H1 (cell line): ENCODE measurements at regions not wholly inside any gene's neighbourhood (a gene's known extent, or its start where the extent isn't known, plus 50 kb on each side); places are given as distances from the start of the nearest gene placed in this dataset.

ENCODE experiments used
- CTCF ChIP-seq, 3 experiments: IDR thresholded peaks; 1 replicate in 2 of 3; 2 replicates in 1 of 3; pipeline versions ENCODE4 v1.5.1 to v1.6.1; 2011; ENCODE audit warnings: low read length in 3 of 3, mild to moderate bottlenecking in 3 of 3, inconsistent platforms in 2 of 3, low read depth in 1 of 3, moderate library complexity in 1 of 3; ENCODE audit not compliant: insufficient read depth in 1 of 3; ENCODE audit errors: control extremely low read depth in 1 of 3
- EZH2 ChIP-seq: fragments of 200-600 bp; sonication (generic); IDR thresholded peaks from 2 replicates; pipeline ENCODE4 v1.7.1; 2012; ENCODE audit warnings: low read depth, mild to moderate bottlenecking, moderate library complexity, low read length, inconsistent platforms; ENCODE audit not compliant: severe bottlenecking
- FOSL1 ChIP-seq: IDR thresholded peaks from 2 replicates; pipeline ENCODE4 v1.6.1; 2011; ENCODE audit warnings: mild to moderate bottlenecking, low read depth, low read length, moderate library complexity; ENCODE audit not compliant: insufficient read depth
- GABPA ChIP-seq: IDR thresholded peaks from 2 replicates; pipeline ENCODE4 v1.6.1; 2011; ENCODE audit warnings: mild to moderate bottlenecking, low read length, moderate library complexity, borderline replicate concordance; ENCODE audit not compliant: insufficient read depth
- SP2 ChIP-seq: IDR thresholded peaks from 2 replicates; pipeline ENCODE4 v1.6.1; 2012; ENCODE audit warnings: mild to moderate bottlenecking, low read length, inconsistent platforms

GRCh38 chr10:53574024-53574423, 801.4 kb upstream of the MBL2 start:
- TF ChIP-seq CTCF (IDR thresholded peaks at IDR 0.05; ENCODE audit: control extremely low read depth in 1 of 3, insufficient read depth in 1 of 3, low read depth in 1 of 3, low read length in 3 of 3) (no peak), FOSL1 (no peak), EZH2 (no peak), SP2 (no peak), GABPA (no peak)
